Hematopoietic multipotent progenitor cell treated with erythropoietin and hydrocortisone succinate and interleukin-3 and kit ligand, for 17 days (in vitro differentiated cells): ENCODE measurements at regions not wholly inside any gene's neighbourhood (a gene's known extent, or its start where the extent isn't known, plus 50 kb on each side); places are given as distances from the start of the nearest gene placed in this dataset.

Source experiments
- DNase-seq: peaks from one replicate; pipeline ENCODE4 v3.0.0-alpha.2; 2015; ENCODE audit warnings: low spot score

- DNase-seq = no peak
Measured at GRCh38 chr2:150977296-150977695, 284.4 kb downstream of the RBM43 start.

DNA sequence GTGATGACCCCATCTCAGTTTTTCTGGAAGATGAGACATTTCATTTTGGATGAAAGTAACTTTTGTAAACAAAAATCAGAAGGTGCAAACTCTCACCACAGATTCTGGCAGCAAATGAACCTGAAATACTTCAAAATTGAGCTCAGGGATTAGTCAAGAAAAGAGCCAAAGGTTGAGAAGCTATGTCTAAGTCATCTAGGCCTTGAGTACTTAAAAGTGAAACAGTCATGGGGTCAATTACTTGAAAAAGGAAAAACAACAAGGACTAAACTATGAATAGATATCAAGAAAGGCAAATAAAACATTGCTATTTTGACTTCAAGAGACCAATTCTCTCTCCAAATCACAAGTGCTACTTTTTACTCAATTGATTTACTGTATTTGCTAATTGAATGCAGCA, 285.1 kb downstream of the RBM43 start:
- DNase-seq = no peak

DNA sequence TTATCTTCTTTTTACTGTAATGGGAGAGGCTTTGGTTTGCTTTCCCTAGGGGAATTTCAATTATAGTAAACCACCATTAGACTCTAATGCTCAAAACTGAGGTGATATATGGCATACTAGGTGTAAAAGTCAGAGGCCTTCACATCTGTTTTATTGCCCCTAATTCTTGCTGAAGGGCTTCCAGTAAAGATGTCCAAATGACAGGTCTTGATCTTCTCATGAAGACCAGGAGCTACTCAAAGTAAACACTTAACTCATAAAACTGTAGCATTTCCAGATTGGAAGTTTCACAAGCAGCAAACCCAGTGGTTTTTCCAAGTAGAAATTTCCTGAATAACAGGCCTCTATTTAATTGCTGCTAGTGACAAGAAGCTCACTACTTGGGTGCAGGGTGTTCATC, 286.8 kb downstream of the RBM43 start:
- no peak for DNase-seq

DNA sequence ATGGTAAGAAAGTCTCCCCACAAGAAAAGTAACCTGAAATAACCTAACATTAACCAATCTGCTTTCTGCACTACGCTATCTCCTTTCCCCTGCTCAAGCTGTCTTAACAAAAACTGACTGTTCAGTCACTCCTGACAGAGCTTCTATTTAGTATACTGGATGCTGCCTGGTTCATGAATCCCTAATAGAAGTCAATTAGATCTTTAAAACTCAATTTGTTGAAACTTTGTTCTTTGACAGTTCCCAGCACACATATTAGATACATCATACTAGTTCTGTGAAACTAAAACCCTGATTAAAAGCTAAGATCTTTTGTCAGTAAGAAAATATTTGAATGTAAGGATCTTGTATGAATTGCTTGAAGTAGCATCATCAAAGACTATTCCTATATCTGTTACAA, 287.4 kb downstream of the RBM43 start:
- DNase-seq = no peak

DNA sequence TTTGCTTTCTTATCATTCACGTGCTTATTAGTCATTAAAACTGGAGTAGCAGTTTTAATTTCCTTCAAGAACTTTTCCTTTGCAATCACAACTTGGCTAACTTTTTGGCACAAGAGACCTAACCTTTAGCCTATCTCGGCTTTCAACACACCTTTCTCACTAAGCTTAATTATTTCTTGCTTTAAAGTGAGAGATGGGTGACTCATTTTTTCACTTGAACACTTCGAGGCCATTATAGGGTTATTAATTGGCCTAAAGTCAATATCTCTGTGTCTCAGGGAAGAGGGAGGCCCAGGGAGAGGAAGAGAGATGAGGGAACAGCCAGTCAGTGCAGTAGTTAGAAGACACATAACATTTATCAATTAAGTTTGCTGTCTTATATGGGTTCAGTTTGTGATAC, 289.8 kb downstream of the RBM43 start:
- DNase-seq = no peak

DNA sequence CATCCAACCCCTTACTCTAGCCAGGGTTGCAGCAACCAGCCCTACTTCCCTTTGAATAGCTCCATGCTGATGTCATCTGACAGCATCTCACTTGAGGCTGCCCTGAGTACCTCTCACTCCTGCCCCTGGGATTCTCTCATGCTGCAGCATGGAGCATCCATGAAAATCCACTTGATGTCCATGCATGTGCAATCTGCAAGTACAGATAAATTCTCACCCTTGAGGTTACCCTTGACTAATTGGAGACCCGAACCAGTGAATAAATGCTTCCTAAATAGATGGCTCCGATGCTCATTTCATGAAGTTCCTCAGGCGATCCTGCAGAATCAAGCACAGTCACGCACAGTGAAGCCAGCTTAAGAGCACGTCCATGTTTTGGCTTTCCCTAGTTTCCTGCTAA, 298.3 kb downstream of the RBM43 start:
- DNase-seq = no peak

DNA sequence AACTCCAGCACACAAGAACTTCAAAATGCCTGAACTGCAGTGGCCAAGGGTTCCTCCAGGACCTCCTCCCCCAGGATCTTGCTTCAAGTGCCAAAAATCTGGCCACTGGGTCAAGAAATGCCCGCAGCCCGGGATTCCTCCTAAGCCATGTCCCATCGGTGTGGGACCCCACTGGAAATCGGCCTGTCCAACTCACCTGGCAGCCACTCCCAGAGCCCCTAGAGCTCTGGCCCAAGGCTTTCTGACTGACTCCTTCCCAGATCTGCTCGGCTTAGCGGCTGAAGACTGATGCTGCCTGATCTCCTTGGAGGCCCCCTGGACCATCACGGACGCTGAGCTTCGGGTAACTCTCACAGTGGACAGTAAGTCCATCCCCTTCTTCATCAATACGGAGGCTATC, 306.4 kb downstream of the RBM43 start:
- DNase-seq = no peak

DNA sequence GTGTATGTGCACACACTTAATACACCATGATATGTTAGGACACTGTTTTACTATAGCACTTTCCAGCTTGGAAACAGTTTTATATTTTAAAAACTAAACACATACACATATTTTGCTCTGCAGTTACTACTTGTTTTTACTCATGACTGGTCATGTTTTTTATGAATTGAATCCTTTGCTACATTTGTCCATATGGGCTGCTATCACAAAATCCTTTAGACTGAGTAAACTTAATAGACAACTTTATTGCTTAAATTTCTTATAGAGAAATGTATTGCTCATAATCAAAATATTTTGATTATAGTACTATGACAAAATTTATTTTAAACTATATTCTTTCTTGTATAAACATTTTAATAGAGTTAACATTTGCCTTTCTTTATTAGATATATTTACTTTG, 314.8 kb downstream of the RBM43 start:
- DNase-seq = no peak

- DNase-seq = no peak
Measured at GRCh38 chr2:150944315-150944714, 317.3 kb downstream of the RBM43 start.

DNA sequence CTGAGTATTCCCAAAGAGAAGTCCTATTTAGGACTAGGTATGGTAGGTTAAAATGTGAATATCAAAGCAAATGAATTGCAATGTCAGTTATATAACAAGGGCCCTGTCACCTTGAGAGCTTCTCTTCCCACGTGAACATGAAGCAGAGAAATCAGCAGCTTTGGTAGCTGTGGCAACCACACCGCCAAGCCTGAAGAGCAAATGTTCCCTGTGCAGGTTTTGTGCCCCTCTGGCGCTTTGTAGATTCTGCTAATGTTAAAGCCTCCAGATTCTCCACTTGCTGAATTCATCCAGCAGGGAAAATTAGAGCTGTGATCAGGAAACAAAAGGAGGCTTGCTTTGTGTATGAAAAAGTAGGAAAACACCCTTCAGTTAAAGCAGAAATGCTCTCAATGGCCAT, 322.6 kb downstream of the RBM43 start:
- no peak for DNase-seq

GRCh38 chr2:150938527-150938926, 323.1 kb downstream of the RBM43 start:
- no peak for DNase-seq

GRCh38 chr2:150937030-150937429, 324.6 kb downstream of the RBM43 start:
- no peak for DNase-seq

GRCh38 chr2:150931451-150931850, 330.2 kb downstream of the RBM43 start:
- no peak for DNase-seq

DNA sequence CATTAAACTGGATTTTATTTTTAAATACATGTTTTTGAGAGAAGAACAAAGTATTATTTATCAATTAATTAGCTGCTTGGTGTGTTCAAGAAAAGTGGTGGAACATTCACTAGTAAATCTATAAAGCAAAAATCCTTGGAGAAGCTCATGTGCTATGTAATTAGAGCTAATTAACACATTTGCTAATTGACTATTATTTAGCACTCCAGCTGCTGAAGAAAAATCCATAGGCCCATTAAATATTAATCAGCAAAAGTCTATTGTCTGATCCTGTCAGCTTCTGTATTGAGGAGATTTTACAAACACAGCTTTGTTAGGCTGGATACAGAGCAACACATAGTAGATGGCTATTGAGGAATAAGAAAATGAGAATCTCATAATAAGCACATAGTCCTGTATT, 336.1 kb downstream of the RBM43 start:
- DNase-seq = no peak

DNA sequence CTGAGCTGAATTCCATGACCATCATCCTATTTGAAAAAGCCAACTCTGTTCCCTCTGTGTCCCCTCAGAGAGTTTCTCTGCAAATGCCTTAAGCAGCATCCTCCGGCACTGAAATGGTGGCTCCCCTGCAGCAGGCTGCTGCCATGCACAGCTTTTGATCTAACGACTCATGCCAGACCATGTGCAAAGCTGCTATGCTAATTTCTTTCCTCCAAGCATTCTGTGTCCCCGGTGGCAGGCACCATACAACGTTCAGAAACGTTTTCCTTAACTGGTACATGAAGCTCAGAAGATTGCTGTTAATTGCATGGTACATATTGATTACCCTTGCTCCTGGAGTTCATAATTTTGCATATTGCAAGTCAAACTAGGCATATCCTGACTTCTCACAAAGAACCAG, 336.8 kb downstream of the RBM43 start:
- DNase-seq = no peak

- no peak for DNase-seq
Measured at GRCh38 chr2:150919901-150920300, 341.8 kb downstream of the RBM43 start.

- no peak for DNase-seq
Measured at GRCh38 chr2:150917961-150918713, 343.5 kb downstream of the RBM43 start.

- no peak for DNase-seq
Measured at GRCh38 chr2:150916467-150917396, 344.9 kb downstream of the RBM43 start.

GRCh38 chr2:150911766-150912280, 349.8 kb downstream of the RBM43 start:
- no peak for DNase-seq

- DNase-seq = no peak
Measured at GRCh38 chr2:150909613-150910012, 352.1 kb downstream of the RBM43 start.

DNA sequence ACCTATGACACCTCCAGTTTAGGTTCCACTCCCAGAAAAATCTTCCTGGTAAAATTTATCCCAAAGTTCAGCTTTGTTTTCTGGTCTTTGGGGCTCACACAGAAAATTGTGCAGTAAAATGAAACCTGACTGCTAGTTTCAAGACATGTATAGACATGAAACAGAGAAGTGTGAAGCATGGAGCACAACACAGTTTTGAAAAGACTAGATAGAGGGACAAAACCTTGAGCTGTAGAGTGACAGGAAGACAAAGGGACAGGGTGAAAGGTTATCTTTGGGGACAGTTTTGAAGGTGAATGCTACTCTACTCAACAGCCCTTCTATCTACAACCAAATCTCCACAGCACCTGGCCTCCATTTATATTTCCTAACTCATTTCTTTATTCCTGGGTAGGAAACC, 352.6 kb downstream of the RBM43 start:
- DNase-seq = no peak

- DNase-seq = no peak
Measured at GRCh38 chr2:150907466-150907865, 354.2 kb downstream of the RBM43 start.

DNA sequence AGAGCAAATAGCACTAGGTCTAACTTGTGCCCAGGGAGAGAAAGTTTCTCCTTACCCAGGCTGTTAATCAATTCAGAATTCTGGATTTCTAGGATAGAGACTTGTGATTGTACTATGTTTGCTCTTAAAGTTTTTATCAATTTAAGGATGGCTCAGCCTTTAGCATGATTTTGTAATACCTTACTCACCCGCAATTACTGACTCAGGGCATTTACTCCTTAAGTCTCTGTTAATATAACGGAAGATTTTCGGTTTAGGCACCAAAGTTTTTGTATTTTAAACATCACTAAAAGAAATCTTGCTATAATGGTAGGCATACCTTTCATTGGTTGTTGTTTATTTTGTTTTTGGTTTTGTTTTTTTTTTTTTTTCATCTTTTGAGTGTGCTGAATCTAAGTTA, 358.2 kb downstream of the RBM43 start:
- no peak for DNase-seq
